HCT116 (cell line): ENCODE measurements at regions not wholly inside any gene's neighbourhood (a gene's known extent, or its start where the extent isn't known, plus 50 kb on each side); places are given as distances from the start of the nearest gene placed in this dataset.

Experiments
- ATAC-seq: fragments of 200-7000 bp; cut with Tn5 transposase; 2 replicates; pipeline ENCODE4 v1.9.1; 2020; ENCODE audit warnings: mild to moderate bottlenecking, moderate library complexity
- BruUV-seq: library from RNA; stranded (reverse); fragments of 400-500 nt; replicated peaks from 2 replicates; lab custom pipeline; 2021; lab: Mats Ljungman, UMichigan
- CTCF ChIA-PET: fragments of 300-600 bp; sonication (Branson Sonifier 250); formaldehyde crosslinking; loops from one replicate; lab custom pipeline; 2021; ENCODE audit warnings: antibody characterized with exemption; lab: Charles Lee
- POLR2A ChIA-PET: fragments of 300-600, 350-600 bp; sonication (Branson Sonifier 250); formaldehyde crosslinking; loops from one replicate; lab custom pipeline; 2021; ENCODE audit warnings: antibody characterized with exemption; lab: Charles Lee
- RAD21 ChIA-PET, 2 experiments: fragments of 300-600 bp; sonication (Branson Sonifier 250); formaldehyde crosslinking; loops; one replicate each; lab custom pipeline; 2023; ENCODE audit warnings: low total read pairs in 2 of 2; ENCODE audit not compliant: uncharacterized antibody in 2 of 2, unreplicated experiment in 2 of 2, low non-redundant PET in 1 of 2; lab: Charles Lee
- DNase-seq: peaks from one replicate; pipeline ENCODE4 v3.0.0-alpha.2; 2010; ENCODE audit warnings: low read depth, low spot score
- H2AFZ ChIP-seq: fragments of 200-600 bp; shearing (Covaris generic), sonication (generic); 2 replicates; pipeline ENCODE4 v1.6.1; 2017; ENCODE audit warnings: low read depth, mixed run types, mixed read lengths, antibody characterized with exemption, low read length; ENCODE audit not compliant: poor library complexity, severe bottlenecking
- H3K27ac ChIP-seq: 2 replicates; pipeline ENCODE4 v1.5.1; 2012; ENCODE audit warnings: low read depth, low read length
- H3K27me3 ChIP-seq: fragments of 200-600 bp; sonication (generic); 2 replicates; pipeline ENCODE4 v1.6.1; 2016; ENCODE audit warnings: mixed run types, low read length, mixed read lengths; ENCODE audit not compliant: insufficient read depth
- H3K36me3 ChIP-seq, 2 experiments: fragments of 200-500 bp in 1 of 2; fragments of 200-600 bp in 1 of 2; sonication (Bioruptor generic) in 1 of 2; sonication (generic) in 1 of 2; 2 replicates each; pipeline versions ENCODE4 v1.5.1 to v1.6.1; 2014 to 2016; ENCODE audit warnings: low read length in 2 of 2, inconsistent platforms in 1 of 2, mixed read lengths in 1 of 2, mixed run types in 1 of 2; ENCODE audit not compliant: insufficient read depth in 2 of 2, control insufficient read depth in 1 of 2
- H3K4me1 ChIP-seq, 2 experiments: fragments of 200-600 bp in 1 of 2; sonication (generic) in 1 of 2; 2 replicates each; pipeline versions ENCODE4 v1.5.1 to v1.6.1; 2012 to 2017; ENCODE audit warnings: low read length in 2 of 2, inconsistent platforms in 1 of 2, mild to moderate bottlenecking in 1 of 2, mixed read lengths in 1 of 2, mixed run types in 1 of 2, moderate library complexity in 1 of 2; ENCODE audit not compliant: insufficient read depth in 2 of 2, control insufficient read depth in 1 of 2
- H3K4me2 ChIP-seq: fragments of 200-600 bp; sonication (generic); 2 replicates; pipeline ENCODE4 v1.6.1; 2017; ENCODE audit warnings: mixed run types, low read length, mixed read lengths
- H3K4me3 ChIP-seq, 2 experiments: fragments of 200-600 bp in 1 of 2; sonication (generic) in 1 of 2; replicated peaks in 1 of 2; 2 replicates each; pipeline ENCODE4 v1.5.1; 2011 to 2016; ENCODE audit warnings: low read length in 2 of 2, control low read depth in 1 of 2, low read depth in 1 of 2, mild to moderate bottlenecking in 1 of 2, mixed read lengths in 1 of 2, mixed run types in 1 of 2
- H3K79me2 ChIP-seq: fragments of 200-600 bp; sonication (generic); 2 replicates; pipeline ENCODE4 v1.6.1; 2017; ENCODE audit warnings: mild to moderate bottlenecking, mixed run types, low read length, moderate library complexity, mixed read lengths; ENCODE audit not compliant: insufficient read depth
- H3K9ac ChIP-seq: fragments of 200-600 bp; sonication (generic); 2 replicates; pipeline ENCODE4 v1.6.1; 2016; ENCODE audit warnings: low read length, mixed read lengths
- H3K9me2 ChIP-seq: fragments of 200-600 bp; sonication (generic), shearing (Covaris generic); 2 replicates; pipeline ENCODE4 v1.6.1; 2017; ENCODE audit warnings: mixed run types, mild to moderate bottlenecking, moderate library complexity; ENCODE audit not compliant: insufficient read depth
- H3K9me3 ChIP-seq, 2 experiments: fragments of 200-500 bp in 1 of 2; fragments of 200-600 bp in 1 of 2; sonication (Bioruptor generic) in 1 of 2; sonication (generic) in 1 of 2; 2 replicates each; pipeline ENCODE4 v1.6.1; 2014 to 2017; ENCODE audit warnings: low read length in 2 of 2, mixed read lengths in 2 of 2, inconsistent platforms in 1 of 2, low read depth in 1 of 2, mild to moderate bottlenecking in 1 of 2, mixed run types in 1 of 2, moderate library complexity in 1 of 2; ENCODE audit not compliant: control insufficient read depth in 1 of 2, insufficient read depth in 1 of 2
- H4K20me1 ChIP-seq: fragments of 200-600 bp; sonication (generic), shearing (Covaris generic); 2 replicates; pipeline ENCODE4 v1.6.1; 2017; ENCODE audit warnings: mixed run types, mild to moderate bottlenecking, moderate library complexity; ENCODE audit not compliant: insufficient read depth
- CEBPB ChIP-seq: IDR thresholded peaks from 2 replicates; pipeline ENCODE4 v1.6.1; 2012; ENCODE audit warnings: low read depth
- EGR1 ChIP-seq: IDR thresholded peaks from 2 replicates; pipeline ENCODE4 v1.6.1; 2012; ENCODE audit warnings: low read depth
- EZH2 ChIP-seq: fragments of 200-600 bp; sonication (generic); IDR thresholded peaks from 2 replicates; pipeline ENCODE4 v1.6.1; 2017; ENCODE audit warnings: antibody characterized with exemption, mixed run types
- EZH2phosphoT487 ChIP-seq: fragments of 200-600 bp; IDR thresholded peaks from 2 replicates; pipeline ENCODE4 v1.6.1; 2018; ENCODE audit warnings: antibody characterized with exemption, borderline replicate concordance
- FOSL1 ChIP-seq: IDR thresholded peaks from 2 replicates; pipeline ENCODE4 v1.6.1; 2012; ENCODE audit warnings: low read depth
- JUND ChIP-seq: IDR thresholded peaks from 2 replicates; pipeline ENCODE4 v1.6.1; 2012
- POLR2AphosphoS5 ChIP-seq: IDR thresholded peaks from 2 replicates; pipeline ENCODE4 v1.6.1; 2011; ENCODE audit warnings: mild to moderate bottlenecking, low read depth, low read length, moderate library complexity
- SP1 ChIP-seq: IDR thresholded peaks from 2 replicates; pipeline ENCODE4 v1.6.1; 2012; ENCODE audit warnings: low read depth
- SRF ChIP-seq: IDR thresholded peaks from 2 replicates; pipeline ENCODE4 v1.6.1; 2012; ENCODE audit warnings: low read depth
- TCF7L2 ChIP-seq: IDR thresholded peaks from 2 replicates; pipeline ENCODE4 v1.7.0; 2011; ENCODE audit warnings: borderline replicate concordance, inconsistent platforms; ENCODE audit not compliant: insufficient read depth, insufficient read length; ENCODE audit errors: extremely low read depth
- ZFX ChIP-seq: fragments of 450-650 bp; IDR thresholded peaks from 2 replicates; pipeline ENCODE4 v1.6.1; 2017
- intact Hi-C: fragments of 100-400 bp; cut with micrococcal nuclease; formaldehyde crosslinking; loops from 2 replicates; pipeline ENCODE4 v1.10.0; 2022
- TF ChIP-seq, protein P1 (sequence below): IDR thresholded peaks from 2 replicates; pipeline ENCODE4 v1.6.1; 2012
- TF ChIP-seq, protein P2 (sequence below), 3 experiments: fragments of 200-600 bp in 1 of 3; sonication (generic) in 1 of 3; IDR thresholded peaks in 2 of 3; conservative IDR thresholded peaks in 1 of 3; 2 replicates each; pipeline ENCODE4 v1.5.1; 2012 to 2017; ENCODE audit warnings: low read depth in 2 of 3, low read length in 2 of 3, antibody characterized with exemption in 1 of 3, borderline replicate concordance in 1 of 3, control low read depth in 1 of 3, mild to moderate bottlenecking in 1 of 3, mixed read lengths in 1 of 3, mixed run types in 1 of 3, moderate library complexity in 1 of 3; ENCODE audit not compliant: insufficient read depth in 1 of 3
- TF ChIP-seq, protein P3 (sequence below): IDR thresholded peaks from 2 replicates; pipeline ENCODE4 v1.6.1; 2011; ENCODE audit warnings: mild to moderate bottlenecking, low read length, moderate library complexity; ENCODE audit not compliant: insufficient replicate concordance; ENCODE audit errors: extremely low read depth

- no peaks in the 10 kb centered on the region for H3K36me3 ChIP-seq
- DNase-seq (no peak), ATAC-seq (no peak)
- BruUV-seq = no TSS peak
- peaks cover 11% of the 10 kb centered on the region for H3K27me3 ChIP-seq
- no peak overlapping the region for H3K27ac ChIP-seq
- H3K4me1 ChIP-seq = no peaks in the 10 kb centered on the region
- no peaks in the 10 kb centered on the region for H3K9me2 ChIP-seq
- H3K4me2 ChIP-seq = no peak overlapping the region
- H4K20me1 ChIP-seq = no peaks in the 10 kb centered on the region
- ChIA-PET POLR2A (no interaction called here), CTCF (no interaction called here), RAD21 (no interaction called here)
- intact Hi-C loops = no loop called here
- H3K9me3 ChIP-seq = no peaks in the 10 kb centered on the region
- no peak overlapping the region for H3K4me3 ChIP-seq
- no peak overlapping the region for H2AFZ ChIP-seq
- H3K79me2 ChIP-seq = no peaks in the 10 kb centered on the region
- H3K9ac ChIP-seq = no peak overlapping the region
- TF ChIP-seq FOSL1 (no peak), EZH2 (no peak), SP1 (no peak)
- TF ChIP-seq, protein P1, sequence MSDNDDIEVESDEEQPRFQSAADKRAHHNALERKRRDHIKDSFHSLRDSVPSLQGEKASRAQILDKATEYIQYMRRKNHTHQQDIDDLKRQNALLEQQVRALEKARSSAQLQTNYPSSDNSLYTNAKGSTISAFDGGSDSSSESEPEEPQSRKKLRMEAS = no peak
These were observed 107.9 kb upstream of the FRMD4A start for GRCh38 chr10:14438576-14438975.

- DNase-seq (no peak), ATAC-seq (no peak)
- no peaks in the 10 kb centered on the region for H3K79me2 ChIP-seq
- RAD21 ChIA-PET = no interaction called here
- H3K27ac ChIP-seq = no peak overlapping the region
- POLR2A ChIA-PET = no interaction called here
- H3K27me3 ChIP-seq = peaks cover 11% of the 10 kb centered on the region
- no peak overlapping the region for H3K9ac ChIP-seq
- no peak overlapping the region for H3K4me3 ChIP-seq
- no peak overlapping the region for H2AFZ ChIP-seq
- BruUV-seq = no TSS peak
- H3K4me1 ChIP-seq = no peaks in the 10 kb centered on the region
- no peaks in the 10 kb centered on the region for H3K9me3 ChIP-seq
- no peak for TF ChIP-seq EZH2phosphoT487
- TF ChIP-seq, protein P2, sequence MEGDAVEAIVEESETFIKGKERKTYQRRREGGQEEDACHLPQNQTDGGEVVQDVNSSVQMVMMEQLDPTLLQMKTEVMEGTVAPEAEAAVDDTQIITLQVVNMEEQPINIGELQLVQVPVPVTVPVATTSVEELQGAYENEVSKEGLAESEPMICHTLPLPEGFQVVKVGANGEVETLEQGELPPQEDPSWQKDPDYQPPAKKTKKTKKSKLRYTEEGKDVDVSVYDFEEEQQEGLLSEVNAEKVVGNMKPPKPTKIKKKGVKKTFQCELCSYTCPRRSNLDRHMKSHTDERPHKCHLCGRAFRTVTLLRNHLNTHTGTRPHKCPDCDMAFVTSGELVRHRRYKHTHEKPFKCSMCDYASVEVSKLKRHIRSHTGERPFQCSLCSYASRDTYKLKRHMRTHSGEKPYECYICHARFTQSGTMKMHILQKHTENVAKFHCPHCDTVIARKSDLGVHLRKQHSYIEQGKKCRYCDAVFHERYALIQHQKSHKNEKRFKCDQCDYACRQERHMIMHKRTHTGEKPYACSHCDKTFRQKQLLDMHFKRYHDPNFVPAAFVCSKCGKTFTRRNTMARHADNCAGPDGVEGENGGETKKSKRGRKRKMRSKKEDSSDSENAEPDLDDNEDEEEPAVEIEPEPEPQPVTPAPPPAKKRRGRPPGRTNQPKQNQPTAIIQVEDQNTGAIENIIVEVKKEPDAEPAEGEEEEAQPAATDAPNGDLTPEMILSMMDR (IDR thresholded peaks at IDR 0.05 in 2 of 3, conservative IDR thresholded peaks at IDR 0.05 in 1 of 3; ENCODE audit: borderline replicate concordance in 1 of 3, insufficient read depth in 1 of 3, low read depth in 2 of 3, low read length in 2 of 3) = no peak
- no peak for TF ChIP-seq JUND
- no peak for TF ChIP-seq SP1
- TF ChIP-seq TCF7L2 = no peak
- TF ChIP-seq ZFX = no peak
- TF ChIP-seq, protein P3, sequence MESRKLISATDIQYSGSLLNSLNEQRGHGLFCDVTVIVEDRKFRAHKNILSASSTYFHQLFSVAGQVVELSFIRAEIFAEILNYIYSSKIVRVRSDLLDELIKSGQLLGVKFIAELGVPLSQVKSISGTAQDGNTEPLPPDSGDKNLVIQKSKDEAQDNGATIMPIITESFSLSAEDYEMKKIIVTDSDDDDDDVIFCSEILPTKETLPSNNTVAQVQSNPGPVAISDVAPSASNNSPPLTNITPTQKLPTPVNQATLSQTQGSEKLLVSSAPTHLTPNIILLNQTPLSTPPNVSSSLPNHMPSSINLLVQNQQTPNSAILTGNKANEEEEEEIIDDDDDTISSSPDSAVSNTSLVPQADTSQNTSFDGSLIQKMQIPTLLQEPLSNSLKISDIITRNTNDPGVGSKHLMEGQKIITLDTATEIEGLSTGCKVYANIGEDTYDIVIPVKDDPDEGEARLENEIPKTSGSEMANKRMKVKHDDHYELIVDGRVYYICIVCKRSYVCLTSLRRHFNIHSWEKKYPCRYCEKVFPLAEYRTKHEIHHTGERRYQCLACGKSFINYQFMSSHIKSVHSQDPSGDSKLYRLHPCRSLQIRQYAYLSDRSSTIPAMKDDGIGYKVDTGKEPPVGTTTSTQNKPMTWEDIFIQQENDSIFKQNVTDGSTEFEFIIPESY = no peak
- TF ChIP-seq EZH2 = no peak
- no peak for TF ChIP-seq POLR2AphosphoS5
- no peak for TF ChIP-seq CEBPB
- TF ChIP-seq EGR1 = no peak
- no peak for TF ChIP-seq SRF
- TF ChIP-seq, all 23 proteins: peak for 0
- Histone ChIP-seq H4K20me1 (no peaks in the 10 kb centered on the region), H3K9me2 (no peaks in the 10 kb centered on the region), H3K4me2 (no peak overlapping the region), H3K36me3 (no peaks in the 10 kb centered on the region)
- intact Hi-C loops = no loop called here
- CTCF ChIA-PET = no interaction called here
These were observed 107.3 kb upstream of the FRMD4A start for GRCh38 chr10:14438057-14438456.
